ENCODE measurements at regions not wholly inside any gene's neighbourhood (a gene's known extent, or its start where the extent isn't known, plus 50 kb on each side); places are given as distances from the start of the nearest gene placed in this dataset.

GRCh38 chr11:122394313-122394712, 261.2 kb upstream of the UBASH3B start:
- no peak overlapping the region for H3K4me3 Mint-ChIP-seq
- H3K27me3 Mint-ChIP-seq: no peaks in the 10 kb centered on the region
- no peak overlapping the region for H3K27ac Mint-ChIP-seq
- H3K4me1 Mint-ChIP-seq: peaks cover 12% of the 10 kb centered on the region
- H3K9me3 Mint-ChIP-seq: no peaks in the 10 kb centered on the region
- POLR2A ChIA-PET: no interaction called here
- H3K36me3 Mint-ChIP-seq (ENCODE audit: low read depth): no peaks in the 10 kb centered on the region
- CTCF ChIA-PET: no interaction called here
- DNase-seq: no peak

- ChIA-PET CTCF (no interaction called here), POLR2A (no interaction called here)
- Mint-ChIP-seq H3K9me3 (no peaks in the 10 kb centered on the region), H3K4me3 (no peak overlapping the region), H3K27me3 (no peaks in the 10 kb centered on the region), H3K36me3 (ENCODE audit: low read depth) (no peaks in the 10 kb centered on the region), H3K4me1 (peaks cover 4% of the 10 kb centered on the region), H3K27ac (no peak overlapping the region)
- no peak for DNase-seq
Measured at GRCh38 chr11:122393209-122393860, 262.2 kb upstream of the UBASH3B start.

- ChIA-PET CTCF (no interaction called here), POLR2A (interaction anchor here (0.7 kb wide), 1 partner anchor 533 kb away, joined by 3 read pairs; no protein-coding TSS in a partner anchor)
- H3K36me3 Mint-ChIP-seq (ENCODE audit: low read depth): no peaks in the 10 kb centered on the region
- no peak overlapping the region for H3K4me3 Mint-ChIP-seq
- no peak for DNase-seq
- no peak overlapping the region for H3K27ac Mint-ChIP-seq
- H3K27me3 Mint-ChIP-seq: no peaks in the 10 kb centered on the region
- H3K4me1 Mint-ChIP-seq: no peaks in the 10 kb centered on the region
- H3K9me3 Mint-ChIP-seq: no peaks in the 10 kb centered on the region
Measured at GRCh38 chr11:122392508-122392907, 263.0 kb upstream of the UBASH3B start.

- H3K27ac Mint-ChIP-seq: no peak overlapping the region
- CTCF ChIA-PET: no interaction called here
- no peaks in the 10 kb centered on the region for H3K36me3 Mint-ChIP-seq (ENCODE audit: low read depth)
- no peak overlapping the region for H3K4me3 Mint-ChIP-seq
- H3K9me3 Mint-ChIP-seq: no peaks in the 10 kb centered on the region
- H3K4me1 Mint-ChIP-seq: no peaks in the 10 kb centered on the region
- DNase-seq: no peak
- H3K27me3 Mint-ChIP-seq: no peaks in the 10 kb centered on the region
- POLR2A ChIA-PET: no interaction called here
Measured at GRCh38 chr11:122391049-122391448, 264.5 kb upstream of the UBASH3B start.

GRCh38 chr11:122383186-122383585, 267.2 kb upstream of the BLID start:
- Mint-ChIP-seq H3K27ac (no peak overlapping the region), H3K4me1 (no peaks in the 10 kb centered on the region), H3K36me3 (ENCODE audit: low read depth) (no peaks in the 10 kb centered on the region), H3K27me3 (no peaks in the 10 kb centered on the region), H3K4me3 (no peak overlapping the region), H3K9me3 (peaks cover 2% of the 10 kb centered on the region)
- ChIA-PET CTCF (no interaction called here), POLR2A (no interaction called here)
- DNase-seq: no peak

GRCh38 chr11:122375687-122376399, 259.8 kb upstream of the BLID start:
- DNase-seq: no peak
- H3K36me3 Mint-ChIP-seq (ENCODE audit: low read depth): no peaks in the 10 kb centered on the region
- no peak overlapping the region for H3K27ac Mint-ChIP-seq
- H3K4me1 Mint-ChIP-seq: no peaks in the 10 kb centered on the region
- H3K27me3 Mint-ChIP-seq: peaks cover 4% of the 10 kb centered on the region
- H3K4me3 Mint-ChIP-seq: no peak overlapping the region
- CTCF ChIA-PET: no interaction called here
- POLR2A ChIA-PET: no interaction called here
- H3K9me3 Mint-ChIP-seq: no peaks in the 10 kb centered on the region

- H3K4me3 Mint-ChIP-seq: no peak overlapping the region
- H3K27me3 Mint-ChIP-seq: peaks cover 2% of the 10 kb centered on the region
- no peak overlapping the region for H3K27ac Mint-ChIP-seq
- H3K36me3 Mint-ChIP-seq (ENCODE audit: low read depth): no peaks in the 10 kb centered on the region
- DNase-seq: no peak
- CTCF ChIA-PET: no interaction called here
- POLR2A ChIA-PET: no interaction called here
- H3K9me3 Mint-ChIP-seq: no peaks in the 10 kb centered on the region
- no peaks in the 10 kb centered on the region for H3K4me1 Mint-ChIP-seq
Measured at GRCh38 chr11:122368796-122369195, 252.8 kb upstream of the BLID start.

- Mint-ChIP-seq H3K4me3 (no peak overlapping the region), H3K9me3 (no peaks in the 10 kb centered on the region), H3K27me3 (peaks cover 2% of the 10 kb centered on the region), H3K27ac (no peak overlapping the region), H3K4me1 (no peaks in the 10 kb centered on the region), H3K36me3 (ENCODE audit: low read depth) (no peaks in the 10 kb centered on the region)
- no peak for DNase-seq
- ChIA-PET POLR2A (no interaction called here), CTCF (no interaction called here)
Measured at GRCh38 chr11:122367809-122368231, 251.8 kb upstream of the BLID start.

GRCh38 chr11:122365610-122366360, 249.8 kb upstream of the BLID start:
- no peaks in the 10 kb centered on the region for H3K4me1 Mint-ChIP-seq
- no peaks in the 10 kb centered on the region for H3K9me3 Mint-ChIP-seq
- H3K36me3 Mint-ChIP-seq (ENCODE audit: low read depth): no peaks in the 10 kb centered on the region
- no peak overlapping the region for H3K27ac Mint-ChIP-seq
- ChIA-PET CTCF (no interaction called here), POLR2A (no interaction called here)
- no peak for DNase-seq
- H3K4me3 Mint-ChIP-seq: no peak overlapping the region
- H3K27me3 Mint-ChIP-seq: peaks cover 2% of the 10 kb centered on the region

GRCh38 chr11:122363296-122363695, 247.3 kb upstream of the BLID start:
- Mint-ChIP-seq H3K9me3 (no peaks in the 10 kb centered on the region), H3K4me1 (no peaks in the 10 kb centered on the region), H3K36me3 (ENCODE audit: low read depth) (no peaks in the 10 kb centered on the region), H3K4me3 (no peak overlapping the region), H3K27me3 (peaks cover 2% of the 10 kb centered on the region), H3K27ac (no peak overlapping the region)
- ChIA-PET CTCF (no interaction called here), POLR2A (no interaction called here)
- DNase-seq: no peak

- Mint-ChIP-seq H3K4me1 (no peaks in the 10 kb centered on the region), H3K9me3 (no peaks in the 10 kb centered on the region), H3K27ac (no peak overlapping the region), H3K4me3 (no peak overlapping the region), H3K27me3 (peaks cover 2% of the 10 kb centered on the region), H3K36me3 (ENCODE audit: low read depth) (no peaks in the 10 kb centered on the region)
- DNase-seq: no peak
- CTCF ChIA-PET: no interaction called here
- POLR2A ChIA-PET: no interaction called here
Measured at GRCh38 chr11:122362381-122362780, 246.4 kb upstream of the BLID start.

GRCh38 chr11:122360875-122361274, 244.9 kb upstream of the BLID start:
- CTCF ChIA-PET: no interaction called here
- Mint-ChIP-seq H3K36me3 (ENCODE audit: low read depth) (no peaks in the 10 kb centered on the region), H3K27me3 (peaks cover 2% of the 10 kb centered on the region), H3K9me3 (no peaks in the 10 kb centered on the region), H3K4me1 (no peaks in the 10 kb centered on the region), H3K27ac (no peak overlapping the region), H3K4me3 (no peak overlapping the region)
- POLR2A ChIA-PET: no interaction called here
- DNase-seq: no peak

GRCh38 chr11:122359081-122359571, 243.1 kb upstream of the BLID start:
- CTCF ChIA-PET: no interaction called here
- no peaks in the 10 kb centered on the region for H3K9me3 Mint-ChIP-seq

GRCh38 chr11:122358292-122358691, 242.3 kb upstream of the BLID start:
- H3K27ac Mint-ChIP-seq: no peak overlapping the region
- H3K9me3 Mint-ChIP-seq: no peaks in the 10 kb centered on the region
- no peak for DNase-seq
- no peaks in the 10 kb centered on the region for H3K36me3 Mint-ChIP-seq (ENCODE audit: low read depth)
- ChIA-PET CTCF (no interaction called here), POLR2A (no interaction called here)
- no peak overlapping the region for H3K4me3 Mint-ChIP-seq
- no peaks in the 10 kb centered on the region for H3K27me3 Mint-ChIP-seq
- H3K4me1 Mint-ChIP-seq: no peaks in the 10 kb centered on the region

More at GRCh38 chr11:122359081-122359571, 243.1 kb upstream of the BLID start:
- Mint-ChIP-seq H3K4me1 (no peaks in the 10 kb centered on the region), H3K27ac (no peak overlapping the region), H3K4me3 (no peak overlapping the region), H3K36me3 (ENCODE audit: low read depth) (no peaks in the 10 kb centered on the region), H3K27me3 (no peaks in the 10 kb centered on the region)
- DNase-seq: no peak
- POLR2A ChIA-PET: no interaction called here

All from activated CD4-positive, alpha-beta memory T cell treated with anti-CD3 and anti-CD28 coated beads, Interleukin-2, amount 10 ng/mL, durations not matched to agents 7 days and 5 days (primary cell).